ENCODE measurements at regions not wholly inside any gene's neighbourhood (a gene's known extent, or its start where the extent isn't known, plus 50 kb on each side); places are given as distances from the start of the nearest gene placed in this dataset.
"Not testable (repeated sequence)": the region's sequence is repeated elsewhere in the genome, so short reads cannot be mapped to it uniquely, and the experiment has no call there.

- H3K4me3 ChIP-seq (ENCODE audit: low read depth in 1 of 3, low read length in 3 of 3); H3K9ac ChIP-seq (ENCODE audit: low read depth in 1 of 2, low read length in 2 of 2); DNase-seq (ENCODE audit: low spot score); H3K36me3 ChIP-seq (ENCODE audit: control insufficient read depth in 4 of 4, insufficient read depth in 3 of 4, low read depth in 1 of 4, low read length in 3 of 4); H3K4me1 ChIP-seq (ENCODE audit: control insufficient read depth in 4 of 4, insufficient read depth in 4 of 4, low read length in 3 of 4); H3K9me3 ChIP-seq (ENCODE audit: control insufficient read depth in 4 of 4, low read length in 3 of 4); H3K27ac ChIP-seq (ENCODE audit: low read depth in 1 of 2, low read length in 2 of 2); H3K27me3 ChIP-seq (ENCODE audit: control insufficient read depth in 4 of 4, insufficient read depth in 4 of 4, low read length in 3 of 4): not testable (repeated sequence)
- whole genome bisulfite sequencing, result 80% methylated on average over 4 of the region's 4 CpGs
Observed at GRCh38 chr10:37441224-37441623, 315.8 kb downstream of the ANKRD30A start.

GRCh38 chr10:37439826-37440225 is 314.4 kb downstream of the ANKRD30A start:
- Histone ChIP-seq H3K36me3 (ENCODE audit: control insufficient read depth in 4 of 4, insufficient read depth in 3 of 4, low read depth in 1 of 4, low read length in 3 of 4) (no peaks in the 10 kb centered on the region), H3K27ac (ENCODE audit: low read depth in 1 of 2, low read length in 2 of 2) (no peak overlapping the region), H3K4me1 (ENCODE audit: control insufficient read depth in 4 of 4, insufficient read depth in 4 of 4, low read length in 3 of 4) (no peaks in the 10 kb centered on the region), H3K9ac (ENCODE audit: low read depth in 1 of 2, low read length in 2 of 2) (no peak overlapping the region), H3K4me3 (ENCODE audit: low read depth in 1 of 3, low read length in 3 of 3) (no peak overlapping the region), H3K27me3 (ENCODE audit: control insufficient read depth in 4 of 4, insufficient read depth in 4 of 4, low read length in 3 of 4) (peaks cover 0 to 2% (median 0%) of the 10 kb centered on the region in 4 donors), H3K9me3 (ENCODE audit: control insufficient read depth in 4 of 4, low read length in 3 of 4) (no peaks in the 10 kb centered on the region)
- 44% methylated on average over 2 of the region's 2 CpGs for WGBS
- no peak for DNase-seq (ENCODE audit: low spot score)
- TF ChIP-seq MAX (IDR thresholded peaks at IDR 0.05), result no peak
- TF ChIP-seq RXRA (IDR thresholded peaks at IDR 0.05), result no peak
- TF ChIP-seq HNF4A (conservative IDR thresholded peaks at IDR 0.05), result no peak
- TF ChIP-seq FOXA2 (IDR thresholded peaks at IDR 0.05), result no peak
- no peak for TF ChIP-seq JUND (IDR thresholded peaks at IDR 0.05)
- no peak for TF ChIP-seq TAF1 (conservative IDR thresholded peaks at IDR 0.05)
- TF ChIP-seq YY1 (IDR thresholded peaks at IDR 0.05), result no peak
- no peak for TF ChIP-seq SP1 (IDR thresholded peaks at IDR 0.05)
- TF ChIP-seq CTCF (IDR thresholded peaks at IDR 0.05; ENCODE audit: low read depth, low read length, missing input control), result no peak
- TF ChIP-seq HNF4G (IDR thresholded peaks at IDR 0.05), result no peak
- TF ChIP-seq FOXA1 (IDR thresholded peaks at IDR 0.05), result no peak
- TF ChIP-seq NR2F2 (IDR thresholded peaks at IDR 0.05), result no peak
- TF ChIP-seq GABPA (IDR thresholded peaks at IDR 0.05 in 1 of 2, conservative IDR thresholded peaks at IDR 0.05 in 1 of 2), result no peak
- TF ChIP-seq ZBTB33 (IDR thresholded peaks at IDR 0.05), result no peak
- no peak for TF ChIP-seq REST (IDR thresholded peaks at IDR 0.05)
- TF ChIP-seq EGR1 (IDR thresholded peaks at IDR 0.05; ENCODE audit: low read depth in 2 of 2), result no peak
- TF ChIP-seq RAD21 (IDR thresholded peaks at IDR 0.05), result no peak

All from liver (tissue), 8 donors.